Nucleus accumbens (tissue), 56 donors: ENCODE measurements at regions not wholly inside any gene's neighbourhood (a gene's known extent, or its start where the extent isn't known, plus 50 kb on each side); places are given as distances from the start of the nearest gene placed in this dataset.
"Not testable (repeated sequence)": the region's sequence is repeated elsewhere in the genome, so short reads cannot be mapped to it uniquely, and the experiment has no call there.

Experiments used
- DNase-seq, 56 donors: peaks; one replicate each; lab custom pipeline; 2025; lab: John Stamatoyannopoulos, UW

DNA sequence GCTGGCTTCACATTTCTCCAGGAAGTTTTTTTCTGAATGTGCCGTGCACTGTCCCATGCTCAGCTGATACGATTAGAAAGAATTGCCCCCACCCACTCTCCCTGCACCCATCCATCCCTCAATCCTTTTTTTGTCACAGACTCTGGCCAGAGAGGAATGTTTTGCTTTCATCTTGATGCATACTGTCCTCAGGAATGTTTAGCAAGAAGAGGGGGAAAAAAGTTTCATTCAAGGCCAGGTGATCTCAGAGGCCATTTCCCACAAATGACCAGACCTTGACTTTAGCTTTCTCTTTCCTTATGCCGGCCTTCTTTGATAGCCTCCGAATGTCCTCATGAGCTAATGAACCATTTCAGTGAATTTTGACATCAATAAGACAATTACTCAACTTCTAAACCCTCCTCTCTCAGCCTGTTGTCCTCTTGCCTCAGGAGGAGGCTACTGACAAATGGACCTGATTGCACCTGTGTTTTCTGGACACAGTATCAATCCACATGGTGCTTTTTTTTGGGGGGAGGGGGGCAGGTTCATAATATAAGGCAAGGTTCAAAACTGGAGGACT is 105.0 kb upstream of the KLF6 start:
- DNase-seq: no peak

DNA sequence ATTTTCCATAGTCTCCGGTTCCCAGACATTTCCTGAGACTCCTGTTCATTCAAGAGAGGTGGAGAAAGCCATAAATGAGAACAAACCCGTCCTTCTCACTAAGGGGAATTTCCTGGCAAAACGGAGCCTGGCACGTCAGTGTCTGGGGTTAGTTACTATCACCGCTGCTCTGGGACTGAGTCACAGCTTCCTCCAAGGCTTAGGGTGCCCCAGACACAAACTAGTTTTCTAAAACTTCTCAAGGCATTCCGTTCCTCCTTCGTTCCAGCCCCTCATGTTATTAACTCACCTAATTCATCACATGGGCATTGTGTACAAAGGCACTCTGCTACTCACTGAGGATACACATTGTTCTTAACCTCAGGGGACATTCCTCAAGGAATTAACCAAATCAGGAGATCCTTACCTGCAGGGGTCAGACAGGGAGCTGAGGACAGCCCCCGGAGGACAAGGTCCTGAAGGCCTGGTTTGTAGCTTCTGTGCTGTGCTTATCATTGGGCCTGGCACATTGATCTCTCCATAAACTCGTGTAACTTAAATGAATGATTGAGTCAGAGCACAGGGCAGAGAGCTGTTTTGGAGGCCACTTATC is 103.0 kb upstream of the KLF6 start:
- peak in 1 of 56 donors; percentile 7 for DNase-seq

DNA sequence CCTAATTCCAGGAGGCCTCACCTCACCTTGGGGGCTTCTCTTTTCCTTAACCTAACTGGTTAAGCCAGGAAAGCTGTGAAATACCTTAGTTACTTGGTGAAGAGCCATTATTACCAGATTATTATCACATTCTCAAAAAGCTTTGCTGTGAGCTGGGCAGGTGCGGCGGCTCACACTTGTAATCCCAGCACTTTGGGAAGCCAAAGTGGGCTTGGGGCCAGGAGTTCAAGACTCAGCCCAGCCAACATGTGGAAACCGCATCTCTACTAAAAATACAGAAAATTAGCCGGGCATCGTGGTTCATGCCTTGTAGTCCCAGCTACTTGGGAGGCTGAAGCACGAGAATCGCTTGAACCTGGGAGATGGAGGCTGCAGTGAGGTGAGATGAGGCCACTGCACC is 102.4 kb upstream of the KLF6 start:
- no peak for DNase-seq

DNA sequence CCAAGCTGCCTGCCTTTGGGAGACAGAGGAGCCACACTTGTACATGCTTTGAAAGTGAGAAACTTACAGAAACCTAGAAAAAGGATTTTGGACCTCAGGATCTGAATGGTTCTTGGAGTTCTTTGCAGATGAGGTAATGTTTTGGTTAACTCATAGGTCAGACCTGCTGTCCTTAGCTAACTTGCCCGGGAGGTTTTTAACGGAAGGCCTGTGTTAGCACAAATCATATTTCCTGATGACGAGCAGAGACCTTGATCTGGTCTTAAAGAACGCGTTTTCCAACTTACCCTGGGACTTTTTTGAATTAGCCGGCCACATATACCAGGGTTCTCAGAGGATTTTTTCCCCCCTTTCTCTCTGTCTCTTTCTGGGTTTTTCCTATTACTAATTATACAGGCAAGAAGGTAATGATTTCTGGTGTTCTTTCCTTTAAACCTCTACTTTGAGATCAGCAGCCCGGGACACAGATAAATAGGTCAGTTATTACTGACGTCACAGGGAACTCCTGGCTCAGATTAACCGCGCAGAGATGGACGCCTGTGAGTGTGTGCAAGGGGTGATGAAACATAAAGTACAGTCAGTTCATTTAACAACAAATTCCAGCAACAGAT is 101.7 kb upstream of the KLF6 start:
- no peak for DNase-seq

DNA sequence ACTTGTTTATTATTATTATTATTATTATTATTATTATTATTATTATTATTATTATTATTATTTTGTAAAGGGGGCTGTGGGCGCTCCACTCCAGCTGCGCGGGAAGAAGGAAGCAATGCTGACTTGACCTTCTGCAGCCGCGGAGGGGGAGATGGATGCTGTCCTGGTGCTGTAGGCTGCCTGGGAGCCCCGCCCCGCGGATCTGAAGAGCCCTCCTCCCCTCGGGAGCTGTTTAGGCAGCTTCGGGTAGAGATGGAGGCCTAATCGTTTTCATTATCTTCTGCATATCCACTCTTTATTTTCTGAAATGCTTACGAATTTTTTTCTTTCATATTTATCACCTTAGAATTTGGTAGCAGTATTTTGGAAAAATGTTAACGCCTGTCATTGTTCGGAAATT is 101.2 kb upstream of the KLF6 start:
- DNase-seq: no peak

DNA sequence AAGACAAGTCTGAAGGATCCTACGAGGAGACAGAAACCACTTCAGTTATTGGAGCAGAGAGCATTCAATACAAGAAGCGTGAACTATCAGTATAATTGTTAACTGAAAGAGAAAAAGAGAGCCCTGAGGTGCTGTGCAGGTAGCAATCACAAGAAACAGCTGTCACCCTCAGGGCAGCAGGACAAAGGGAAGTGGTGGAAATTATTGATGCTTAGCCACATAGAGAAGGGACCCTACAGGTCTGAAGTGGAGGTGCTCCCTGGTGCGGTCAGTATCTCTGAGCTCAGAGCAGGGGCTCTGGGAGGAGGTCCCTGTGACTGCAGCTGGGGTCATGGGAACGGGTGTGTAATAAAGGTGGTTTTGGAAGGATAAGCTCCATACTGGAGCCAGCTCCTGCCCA is 97.8 kb upstream of the KLF6 start:
- no peak for DNase-seq

DNA sequence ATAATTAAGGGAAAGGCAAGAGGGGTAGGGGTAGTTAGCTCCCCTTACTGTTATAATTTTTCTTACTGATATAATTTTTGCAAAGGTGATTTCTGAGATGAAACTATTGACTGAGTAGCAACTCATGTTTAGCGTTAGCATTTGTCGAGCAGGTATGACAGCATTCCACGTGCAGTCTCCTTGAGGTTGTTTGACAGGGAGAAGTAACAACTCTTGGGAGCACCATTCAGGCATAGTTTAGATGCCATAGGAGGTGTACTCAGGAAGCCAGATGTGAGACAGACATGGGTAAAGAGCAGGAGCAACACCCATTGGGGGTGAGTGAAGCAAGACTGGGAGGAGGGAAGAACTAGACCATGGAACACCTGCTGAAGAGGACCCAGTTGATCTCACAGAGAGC is 96.6 kb upstream of the KLF6 start:
- DNase-seq: no peak

DNA sequence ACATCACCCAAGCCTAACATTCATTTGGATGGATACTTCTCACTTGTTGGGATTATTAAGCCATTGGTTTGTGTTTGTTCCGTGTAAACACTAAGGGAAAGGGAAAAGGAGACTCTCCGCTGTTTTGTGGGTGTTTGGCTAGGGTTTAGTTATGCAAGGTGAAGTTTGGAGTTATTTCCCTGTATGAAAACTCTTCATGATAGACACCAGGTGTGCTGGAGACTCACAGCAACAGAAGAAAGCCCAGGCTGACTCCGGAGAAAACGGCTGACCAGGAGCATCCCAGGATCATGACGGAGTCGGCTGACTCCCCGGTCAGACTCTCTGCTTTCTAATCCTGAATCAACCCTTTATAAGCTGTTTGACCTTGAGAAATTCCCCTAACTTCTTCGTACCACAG is 94.1 kb upstream of the KLF6 start:
- no peak for DNase-seq

DNA sequence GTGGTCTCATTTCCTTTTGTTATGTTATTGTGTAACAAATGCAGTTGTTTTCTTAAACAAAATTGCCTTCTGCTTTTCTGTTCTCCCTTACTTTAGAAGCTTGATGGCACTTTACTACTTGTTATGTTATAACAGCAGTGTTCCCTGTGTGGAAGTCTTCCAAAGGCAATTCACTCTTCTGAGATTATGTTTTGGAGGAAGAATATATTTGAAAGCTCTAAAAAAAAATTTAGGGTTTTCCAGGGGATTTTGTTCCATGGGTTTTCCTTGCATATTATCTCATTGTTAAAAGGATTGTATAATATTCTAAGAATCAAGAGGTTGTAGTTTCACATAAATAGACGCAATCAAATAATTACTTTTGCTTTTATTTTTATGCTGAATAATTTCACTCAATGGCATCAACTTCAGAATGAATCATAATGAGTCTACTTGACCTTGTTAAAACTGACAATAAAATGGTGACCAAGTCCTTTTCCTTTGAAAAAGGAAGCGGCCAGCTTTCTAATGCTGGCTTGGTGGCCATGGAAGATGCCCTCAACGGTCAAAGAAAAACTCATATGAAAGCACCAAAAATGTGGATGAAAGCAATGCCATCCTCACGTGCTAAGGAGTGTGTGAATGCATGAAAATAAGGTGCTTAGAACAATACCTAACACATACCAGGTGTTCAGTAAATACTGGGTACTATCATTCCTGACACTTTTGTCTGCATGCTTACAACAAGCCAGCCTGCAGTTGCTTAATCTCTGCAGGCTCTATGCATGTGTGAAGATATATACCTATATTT is 92.4 kb upstream of the KLF6 start:
- no peak for DNase-seq

DNA sequence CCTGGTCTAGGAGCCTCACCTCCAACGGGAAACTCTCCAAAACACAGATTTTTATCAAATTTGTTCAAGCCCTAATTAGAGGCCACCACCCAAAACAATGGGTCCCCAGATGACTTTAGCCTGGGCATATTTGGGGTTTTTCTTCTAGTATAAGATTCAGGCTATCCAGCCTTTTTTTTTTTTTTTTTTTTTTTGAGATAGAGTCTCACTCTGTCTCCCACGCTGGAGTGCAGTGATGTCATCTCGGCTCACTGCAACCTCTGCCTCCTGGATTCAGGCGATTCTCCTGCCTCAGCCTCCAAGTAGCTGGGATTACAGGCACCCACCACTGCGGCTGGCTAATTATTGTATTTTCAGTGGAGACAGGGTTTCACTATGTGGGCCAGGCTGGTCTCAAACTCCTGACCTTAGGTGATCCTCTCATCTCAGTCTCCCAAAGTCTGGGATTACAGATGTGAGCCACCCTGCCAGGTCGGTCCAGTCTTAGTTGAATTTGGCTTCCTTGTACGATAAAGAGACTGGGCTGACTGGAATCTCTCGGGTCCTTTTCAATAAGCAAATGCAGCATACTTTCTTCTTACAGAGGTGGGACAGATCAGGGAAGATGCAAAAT is 91.4 kb upstream of the KLF6 start:
- no peak for DNase-seq

DNA sequence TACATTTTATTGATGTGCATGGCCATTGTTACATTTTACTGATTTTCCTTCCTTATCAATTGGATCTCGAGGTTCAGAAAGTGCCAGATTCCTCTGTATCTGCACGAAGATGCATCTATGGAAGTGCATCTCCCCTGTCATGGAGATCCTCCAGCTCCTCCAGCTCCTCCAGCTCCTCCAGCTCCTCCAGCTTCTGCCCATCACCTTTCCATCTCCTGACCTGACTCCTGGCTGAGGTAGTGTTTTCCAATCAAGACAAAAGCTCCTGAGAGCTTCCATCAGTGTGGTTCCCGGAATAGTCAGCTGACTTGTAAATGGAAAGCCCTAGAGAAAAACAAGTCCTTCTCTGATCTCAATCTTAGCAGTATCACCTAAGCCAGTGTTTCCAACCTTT is 90.8 kb upstream of the KLF6 start:
- DNase-seq: no peak

DNA sequence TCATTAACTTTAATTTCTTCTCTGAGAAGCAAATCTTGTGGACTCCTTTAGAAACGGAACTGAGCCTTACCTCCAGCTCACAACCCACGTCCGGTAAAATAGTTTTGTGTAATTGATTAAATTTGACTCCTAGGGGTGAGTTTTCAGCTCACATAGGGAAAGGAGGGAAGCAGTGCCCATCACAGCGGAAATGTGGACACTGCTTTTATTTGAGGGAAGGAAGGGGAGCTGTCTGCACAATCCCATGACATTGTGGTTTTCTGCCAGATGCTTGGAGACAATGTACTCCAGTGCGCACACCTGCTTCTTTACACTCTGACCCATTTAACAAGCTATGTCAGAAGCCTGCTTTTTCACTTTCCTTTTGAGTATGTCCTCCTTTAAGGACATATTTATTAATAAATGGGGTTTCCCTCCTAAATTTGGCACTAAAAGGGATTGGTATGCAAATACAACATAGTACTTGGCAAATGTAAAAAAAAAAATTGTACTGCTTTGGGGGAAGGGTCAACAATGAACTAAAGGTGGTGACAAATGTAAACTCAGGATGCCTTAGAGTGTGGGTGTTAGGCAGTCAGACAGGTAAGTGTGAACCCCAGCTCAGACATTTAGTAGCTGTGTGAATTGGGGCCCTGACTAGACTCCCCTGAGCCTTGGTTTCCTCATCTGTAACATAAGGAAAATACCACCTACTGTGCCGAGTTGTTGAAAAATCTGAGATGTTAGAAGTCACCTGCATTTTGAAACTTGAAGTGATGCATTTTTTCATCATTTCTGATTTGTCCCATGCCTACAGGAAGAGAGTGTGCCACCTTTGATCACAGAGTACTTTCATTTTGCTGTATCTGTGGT is 90.2 kb upstream of the KLF6 start:
- DNase-seq: no peak

DNA sequence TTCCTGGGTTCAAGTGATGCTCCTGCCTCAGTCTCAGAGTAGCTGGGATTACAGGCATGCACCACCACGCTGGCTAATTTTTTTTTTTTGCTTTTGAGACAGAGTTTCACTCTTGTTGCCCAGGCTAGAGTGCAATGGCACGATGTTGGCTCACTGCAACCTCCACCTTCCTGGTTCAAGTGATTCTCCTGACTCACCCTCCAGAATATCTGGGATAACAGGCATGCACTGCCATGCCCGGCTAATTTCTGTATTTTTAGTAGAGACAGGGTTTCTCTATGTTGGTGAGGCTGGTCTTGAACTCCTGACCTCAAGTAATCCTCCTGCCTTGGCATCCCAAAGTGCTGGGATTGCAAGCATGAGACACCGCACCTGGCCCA is 89.6 kb upstream of the KLF6 start:
- not testable (repeated sequence) for DNase-seq

DNA sequence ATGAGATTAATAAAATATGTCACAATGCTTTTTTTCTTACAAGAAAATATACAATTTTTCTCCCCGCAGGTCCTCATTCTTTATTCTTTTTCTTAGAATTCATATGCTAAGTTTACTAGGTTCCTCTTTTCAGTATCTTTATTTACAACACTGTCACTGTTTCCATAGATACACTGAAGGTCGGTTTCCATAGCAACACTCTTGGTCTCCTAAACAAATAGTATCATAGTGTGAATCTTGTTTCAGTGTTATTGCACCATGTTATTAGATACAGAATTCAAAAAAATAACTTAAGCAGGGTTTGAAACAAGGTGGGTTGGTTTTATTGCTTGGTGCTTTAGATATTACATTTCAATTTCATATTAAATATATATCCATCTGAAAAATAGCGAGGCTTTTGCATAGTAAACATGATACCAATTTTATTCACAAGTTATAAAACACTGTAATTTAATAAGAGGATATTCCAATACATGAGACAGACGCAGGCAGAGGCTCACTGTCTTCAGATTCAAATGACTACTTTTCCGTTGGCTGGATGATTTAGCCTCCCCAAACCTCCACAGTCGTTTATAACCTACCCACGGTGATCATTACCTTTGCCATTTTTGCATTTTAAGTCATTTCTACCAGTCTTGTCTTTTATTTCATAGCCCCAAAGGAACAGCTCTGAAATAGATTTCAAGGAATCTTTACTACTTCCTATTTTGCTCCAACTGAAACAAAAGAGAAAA is 88.9 kb upstream of the KLF6 start:
- DNase-seq: no peak

DNA sequence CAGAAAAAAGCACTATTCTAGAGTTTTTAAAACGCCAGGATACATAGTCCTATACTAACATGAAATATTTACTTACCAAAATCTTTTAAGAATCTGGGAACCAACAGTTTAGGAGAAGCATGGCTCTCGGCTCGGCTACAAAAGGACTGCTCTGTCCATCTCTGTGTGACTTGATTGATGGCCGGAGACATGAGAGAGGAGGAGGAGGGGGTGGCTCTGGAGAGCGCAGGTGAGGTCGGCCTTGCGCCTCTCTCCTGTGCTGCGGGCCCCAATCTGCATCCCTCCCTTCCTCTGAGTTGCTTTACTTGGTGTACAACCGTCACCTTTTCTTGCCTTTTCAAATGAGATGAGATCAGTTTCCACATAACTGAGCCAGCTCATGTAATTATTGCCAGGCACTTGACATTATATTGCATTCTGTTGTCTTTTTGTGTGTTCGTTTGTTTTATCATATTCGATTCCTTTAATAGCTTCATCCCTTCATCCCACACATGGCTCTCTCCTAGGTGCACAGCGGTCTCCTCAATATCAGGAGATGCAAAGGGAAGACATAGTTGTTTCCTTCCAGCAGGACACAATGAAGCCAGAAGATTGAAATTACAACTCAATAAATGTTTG is 87.8 kb upstream of the KLF6 start:
- no peak for DNase-seq

DNA sequence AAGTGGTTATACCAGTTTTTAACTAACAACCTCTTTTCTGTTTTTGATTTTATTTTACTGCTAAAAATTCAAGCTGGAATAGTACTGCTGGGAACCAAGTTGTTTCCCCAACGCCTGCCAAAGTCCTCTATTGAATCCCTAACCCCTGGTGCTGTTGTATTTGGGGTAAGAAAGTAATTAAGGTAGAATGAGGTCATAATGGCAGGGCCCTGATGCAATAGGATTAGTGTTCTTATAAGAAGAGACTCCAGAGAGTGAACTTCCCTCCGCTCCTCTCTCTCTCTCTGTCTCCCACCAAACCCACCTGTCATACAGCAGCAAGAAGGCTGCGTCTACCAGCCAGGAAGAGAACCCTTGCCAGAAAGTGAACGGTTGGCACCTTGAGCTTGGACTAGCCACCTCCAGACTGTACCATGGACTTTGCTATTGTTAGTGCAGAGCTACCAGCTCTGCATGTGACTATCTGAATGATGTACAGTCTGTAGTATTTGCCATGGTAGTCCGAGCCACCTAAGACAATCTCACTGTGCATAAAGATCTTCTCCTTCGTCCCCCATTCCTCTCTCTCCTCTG is 86.5 kb upstream of the KLF6 start:
- DNase-seq: no peak

DNA sequence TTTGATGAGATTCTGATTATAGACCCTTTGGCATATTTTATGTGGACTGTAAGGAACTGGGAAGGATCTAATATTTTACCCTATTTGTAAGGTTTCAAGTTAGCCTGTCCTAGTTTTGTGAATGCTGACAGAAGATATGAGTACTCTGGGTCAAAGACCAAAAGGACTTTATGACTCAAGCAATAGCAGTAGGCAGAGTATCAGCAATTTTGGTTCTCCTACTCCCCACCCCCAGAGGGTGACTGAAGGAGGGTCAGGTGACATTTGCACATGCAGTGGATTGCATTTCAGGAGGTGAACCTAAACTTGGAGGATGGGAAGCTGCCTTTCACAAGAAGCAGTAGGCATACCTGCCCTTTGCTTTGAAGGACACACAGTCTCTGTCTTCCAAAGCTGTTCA is 84.0 kb upstream of the KLF6 start:
- no peak for DNase-seq

DNA sequence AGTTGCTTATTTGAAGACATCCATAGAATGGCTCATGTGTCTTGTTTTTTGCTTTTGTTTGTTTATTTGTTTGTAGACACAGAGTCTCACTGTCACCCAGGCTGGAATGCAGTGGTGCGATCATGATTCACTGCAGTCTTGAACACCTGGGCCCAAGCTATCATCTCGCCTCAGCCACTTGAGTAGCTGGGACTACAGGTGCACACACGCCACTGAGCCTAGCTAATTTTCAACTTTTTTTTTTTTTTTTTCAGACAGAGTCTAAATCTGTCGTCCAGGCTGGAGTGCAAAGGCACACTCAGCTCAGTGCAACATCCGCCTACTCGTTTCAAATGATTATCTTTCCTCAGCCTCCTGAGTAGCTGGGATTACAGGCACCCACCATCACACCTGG is 83.3 kb upstream of the KLF6 start:
- DNase-seq: no peak
